HL-60 (cell line): ENCODE measurements at regions not wholly inside any gene's neighbourhood (a gene's known extent, or its start where the extent isn't known, plus 50 kb on each side); places are given as distances from the start of the nearest gene placed in this dataset.
"Not testable (repeated sequence)": the region's sequence is repeated elsewhere in the genome, so short reads cannot be mapped to it uniquely, and the experiment has no call there.

ENCODE experiments used
- DNase-seq, 2 experiments: peaks; one replicate each; pipeline ENCODE4 v3.0.0-alpha.2; 2010 to 2020; ENCODE audit warnings: low read depth in 1 of 2, low spot score in 1 of 2
- H3K27ac ChIP-seq: fragments of 250-450 bp; sonication (Bioruptor Pico); replicated peaks from 2 replicates; pipeline ENCODE4 v1.5.1; 2020; ENCODE audit warnings: mild to moderate bottlenecking, moderate library complexity
- H3K27me3 ChIP-seq: fragments of 250-450 bp; sonication (Bioruptor Pico); 2 replicates; pipeline ENCODE4 v1.5.1; 2021; ENCODE audit warnings: mild to moderate bottlenecking, moderate library complexity; ENCODE audit not compliant: insufficient read depth, poor library complexity, severe bottlenecking
- H3K4me3 ChIP-seq: replicated peaks from 2 replicates; pipeline ENCODE4 v1.5.1; 2011; ENCODE audit warnings: mild to moderate bottlenecking, control low read depth, low read length; ENCODE audit not compliant: insufficient read depth
- GABPA ChIP-seq: IDR thresholded peaks from 2 replicates; pipeline ENCODE4 v1.6.1; 2012; ENCODE audit warnings: low read depth
- POLR2AphosphoS5 ChIP-seq: IDR thresholded peaks from 2 replicates; pipeline ENCODE4 v1.6.1; 2012; ENCODE audit warnings: low read depth
- SPI1 ChIP-seq: IDR thresholded peaks from 2 replicates; pipeline ENCODE4 v1.6.1; 2012; ENCODE audit warnings: low read depth, mild to moderate bottlenecking, borderline replicate concordance
- TF ChIP-seq, protein P1 (sequence below): IDR thresholded peaks from one replicate; pipeline ENCODE4 v1.5.1; 2011; ENCODE audit warnings: low read length, control low read depth, inconsistent platforms; ENCODE audit not compliant: insufficient read depth
- TF ChIP-seq, protein P2 (sequence below): IDR thresholded peaks from 2 replicates; pipeline ENCODE4 v1.6.1; 2012; ENCODE audit warnings: low read depth; ENCODE audit not compliant: insufficient replicate concordance

DNA sequence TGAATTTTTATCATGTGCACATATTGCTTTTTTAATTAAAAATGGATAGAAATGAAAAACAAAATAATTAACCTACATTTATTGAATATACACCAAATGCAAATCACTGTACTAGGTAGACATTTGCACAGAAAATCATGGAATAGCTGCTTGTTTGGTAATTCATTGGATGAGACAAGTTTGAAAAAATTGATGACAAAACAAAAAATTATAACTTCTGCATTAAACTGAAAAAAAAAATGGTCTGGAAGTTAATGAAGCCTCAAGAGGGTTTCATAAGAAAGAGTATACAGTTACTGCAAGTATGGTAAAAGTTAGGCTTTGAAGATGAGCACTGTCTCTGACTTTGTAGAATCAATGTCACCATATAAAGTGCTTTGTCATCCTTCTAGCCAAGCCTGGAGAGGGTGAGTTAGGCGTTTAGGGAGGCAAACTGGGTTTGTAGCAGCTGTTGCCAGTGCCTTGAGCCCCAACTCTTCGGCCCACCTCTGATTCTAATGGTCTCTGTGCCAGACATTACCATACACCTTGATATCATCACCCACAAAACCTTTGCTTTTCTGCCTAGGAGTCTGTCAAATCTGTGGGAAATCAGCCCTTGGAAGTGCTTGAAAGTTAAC, 291.1 kb upstream of the CLEC14A start:
- Histone ChIP-seq H3K27ac (no peak overlapping the region), H3K4me3 (no peak overlapping the region), H3K27me3 (no peaks in the 10 kb centered on the region)
- no peak for DNase-seq
- TF ChIP-seq SPI1 = no peak
- TF ChIP-seq, protein P1, sequence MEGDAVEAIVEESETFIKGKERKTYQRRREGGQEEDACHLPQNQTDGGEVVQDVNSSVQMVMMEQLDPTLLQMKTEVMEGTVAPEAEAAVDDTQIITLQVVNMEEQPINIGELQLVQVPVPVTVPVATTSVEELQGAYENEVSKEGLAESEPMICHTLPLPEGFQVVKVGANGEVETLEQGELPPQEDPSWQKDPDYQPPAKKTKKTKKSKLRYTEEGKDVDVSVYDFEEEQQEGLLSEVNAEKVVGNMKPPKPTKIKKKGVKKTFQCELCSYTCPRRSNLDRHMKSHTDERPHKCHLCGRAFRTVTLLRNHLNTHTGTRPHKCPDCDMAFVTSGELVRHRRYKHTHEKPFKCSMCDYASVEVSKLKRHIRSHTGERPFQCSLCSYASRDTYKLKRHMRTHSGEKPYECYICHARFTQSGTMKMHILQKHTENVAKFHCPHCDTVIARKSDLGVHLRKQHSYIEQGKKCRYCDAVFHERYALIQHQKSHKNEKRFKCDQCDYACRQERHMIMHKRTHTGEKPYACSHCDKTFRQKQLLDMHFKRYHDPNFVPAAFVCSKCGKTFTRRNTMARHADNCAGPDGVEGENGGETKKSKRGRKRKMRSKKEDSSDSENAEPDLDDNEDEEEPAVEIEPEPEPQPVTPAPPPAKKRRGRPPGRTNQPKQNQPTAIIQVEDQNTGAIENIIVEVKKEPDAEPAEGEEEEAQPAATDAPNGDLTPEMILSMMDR = no peak
- no peak for TF ChIP-seq GABPA
- TF ChIP-seq, protein P2, sequence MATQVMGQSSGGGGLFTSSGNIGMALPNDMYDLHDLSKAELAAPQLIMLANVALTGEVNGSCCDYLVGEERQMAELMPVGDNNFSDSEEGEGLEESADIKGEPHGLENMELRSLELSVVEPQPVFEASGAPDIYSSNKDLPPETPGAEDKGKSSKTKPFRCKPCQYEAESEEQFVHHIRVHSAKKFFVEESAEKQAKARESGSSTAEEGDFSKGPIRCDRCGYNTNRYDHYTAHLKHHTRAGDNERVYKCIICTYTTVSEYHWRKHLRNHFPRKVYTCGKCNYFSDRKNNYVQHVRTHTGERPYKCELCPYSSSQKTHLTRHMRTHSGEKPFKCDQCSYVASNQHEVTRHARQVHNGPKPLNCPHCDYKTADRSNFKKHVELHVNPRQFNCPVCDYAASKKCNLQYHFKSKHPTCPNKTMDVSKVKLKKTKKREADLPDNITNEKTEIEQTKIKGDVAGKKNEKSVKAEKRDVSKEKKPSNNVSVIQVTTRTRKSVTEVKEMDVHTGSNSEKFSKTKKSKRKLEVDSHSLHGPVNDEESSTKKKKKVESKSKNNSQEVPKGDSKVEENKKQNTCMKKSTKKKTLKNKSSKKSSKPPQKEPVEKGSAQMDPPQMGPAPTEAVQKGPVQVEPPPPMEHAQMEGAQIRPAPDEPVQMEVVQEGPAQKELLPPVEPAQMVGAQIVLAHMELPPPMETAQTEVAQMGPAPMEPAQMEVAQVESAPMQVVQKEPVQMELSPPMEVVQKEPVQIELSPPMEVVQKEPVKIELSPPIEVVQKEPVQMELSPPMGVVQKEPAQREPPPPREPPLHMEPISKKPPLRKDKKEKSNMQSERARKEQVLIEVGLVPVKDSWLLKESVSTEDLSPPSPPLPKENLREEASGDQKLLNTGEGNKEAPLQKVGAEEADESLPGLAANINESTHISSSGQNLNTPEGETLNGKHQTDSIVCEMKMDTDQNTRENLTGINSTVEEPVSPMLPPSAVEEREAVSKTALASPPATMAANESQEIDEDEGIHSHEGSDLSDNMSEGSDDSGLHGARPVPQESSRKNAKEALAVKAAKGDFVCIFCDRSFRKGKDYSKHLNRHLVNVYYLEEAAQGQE = no peak
- TF ChIP-seq POLR2AphosphoS5 = no peak

DNA sequence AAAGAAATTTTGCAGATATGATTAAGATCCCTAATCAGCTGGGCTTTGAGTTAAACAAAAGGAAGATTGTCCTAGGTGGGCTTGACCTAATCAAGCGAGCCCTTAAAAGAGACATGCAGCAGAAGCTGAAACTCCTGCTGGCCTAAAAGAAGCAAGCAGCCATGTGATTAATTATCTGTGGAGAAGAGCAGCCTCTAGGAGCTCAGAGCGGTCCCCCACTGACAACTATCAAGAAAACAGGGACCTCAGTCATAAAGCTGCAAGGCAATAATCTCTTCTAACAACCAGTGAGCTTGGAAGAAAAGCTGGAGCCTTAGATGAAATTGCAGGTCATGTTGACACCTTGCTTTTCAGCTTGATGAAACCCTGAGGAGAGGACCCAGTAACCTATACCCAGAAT, 288.9 kb upstream of the CLEC14A start:
- Histone ChIP-seq H3K4me3 (no peak overlapping the region), H3K27me3 (no peaks in the 10 kb centered on the region), H3K27ac (no peak overlapping the region)
- no peak for TF ChIP-seq SPI1
- no peak for TF ChIP-seq GABPA
- TF ChIP-seq, protein P1 = no peak
- no peak for TF ChIP-seq POLR2AphosphoS5
- TF ChIP-seq, protein P2 = no peak
- DNase-seq = no peak

DNA sequence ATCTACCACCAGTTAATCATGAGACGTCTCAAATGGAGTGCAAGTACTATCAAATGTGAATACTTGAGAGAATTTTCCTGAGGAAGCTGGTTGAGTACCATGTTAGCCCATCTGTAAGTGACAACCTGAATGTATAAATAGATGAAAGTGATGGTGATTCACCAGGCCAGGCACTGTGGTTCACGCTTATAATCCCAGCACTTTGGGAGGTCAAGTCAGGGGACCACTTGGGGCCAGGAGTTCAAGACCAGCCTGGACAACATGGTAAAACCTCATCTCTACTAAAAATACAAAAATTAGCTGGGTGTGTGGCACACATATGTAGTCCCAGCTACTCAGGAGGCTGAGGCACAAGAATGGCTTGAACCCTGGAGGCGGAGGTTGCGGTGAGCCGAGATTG, 288.0 kb upstream of the CLEC14A start:
- H3K4me3 ChIP-seq, H3K27me3 ChIP-seq, DNase-seq, H3K27ac ChIP-seq: not testable (repeated sequence)

DNA sequence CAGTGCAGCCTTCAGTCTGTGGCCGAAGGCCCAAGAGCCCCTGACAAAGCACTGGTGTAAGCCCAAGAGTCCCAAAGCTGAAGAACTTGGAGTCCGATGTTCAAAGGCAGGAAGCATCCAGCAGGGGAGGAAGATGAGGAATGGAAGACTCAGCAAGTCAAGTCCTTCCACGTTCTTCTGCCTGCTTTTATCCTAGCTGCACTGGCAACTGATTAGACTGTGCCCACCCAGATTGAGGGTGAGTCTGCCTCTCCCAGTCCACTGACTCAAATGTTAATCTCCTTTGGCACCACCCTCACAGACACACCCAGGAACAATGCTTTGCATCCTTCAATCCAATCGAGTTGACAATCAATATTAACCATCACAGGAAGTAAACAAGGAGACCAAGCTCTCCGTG, 282.2 kb upstream of the CLEC14A start:
- H3K4me3 ChIP-seq, DNase-seq, H3K27ac ChIP-seq, H3K27me3 ChIP-seq: not testable (repeated sequence)

DNA sequence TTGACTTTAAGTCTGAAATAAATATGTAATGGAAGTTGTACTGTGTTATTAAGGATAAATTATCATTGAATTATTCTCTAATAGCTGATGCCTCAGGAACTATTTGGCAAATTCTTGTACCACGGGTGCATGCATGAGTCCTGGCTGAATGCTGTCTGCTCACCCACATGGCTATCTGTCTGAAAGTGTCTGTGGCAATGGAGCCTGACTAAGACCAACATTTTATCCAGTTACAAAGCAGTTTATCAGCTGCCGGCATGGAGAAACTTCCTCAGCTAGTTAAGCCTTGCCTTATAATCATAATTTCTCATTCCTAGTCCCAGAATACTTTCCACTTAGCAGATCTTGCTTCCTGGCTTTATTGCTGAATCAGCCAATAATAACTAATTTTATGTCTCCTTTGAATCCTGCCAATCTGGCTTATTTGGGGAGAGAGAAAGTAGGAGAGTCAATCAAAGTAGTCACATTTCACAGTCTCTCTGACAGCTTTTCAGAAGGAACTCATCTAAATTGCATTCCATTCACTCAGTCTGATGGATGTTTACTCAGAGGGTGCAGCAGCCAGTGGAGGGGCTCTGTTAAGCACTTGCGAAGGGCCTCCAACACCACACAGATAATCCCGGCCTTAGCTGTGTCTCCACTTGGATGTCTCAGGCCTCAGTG, 280.6 kb upstream of the CLEC14A start:
- TF ChIP-seq GABPA = no peak
- TF ChIP-seq, protein P1 = no peak
- TF ChIP-seq, protein P2 = no peak
- TF ChIP-seq SPI1 = no peak
- no peak for TF ChIP-seq POLR2AphosphoS5
- Histone ChIP-seq H3K27me3 (no peaks in the 10 kb centered on the region), H3K4me3 (no peak overlapping the region), H3K27ac (no peak overlapping the region)
- DNase-seq = no peak
